ENCODE measurements at regions not wholly inside any gene's neighbourhood (a gene's known extent, or its start where the extent isn't known, plus 50 kb on each side); places are given as distances from the start of the nearest gene placed in this dataset.

DNA sequence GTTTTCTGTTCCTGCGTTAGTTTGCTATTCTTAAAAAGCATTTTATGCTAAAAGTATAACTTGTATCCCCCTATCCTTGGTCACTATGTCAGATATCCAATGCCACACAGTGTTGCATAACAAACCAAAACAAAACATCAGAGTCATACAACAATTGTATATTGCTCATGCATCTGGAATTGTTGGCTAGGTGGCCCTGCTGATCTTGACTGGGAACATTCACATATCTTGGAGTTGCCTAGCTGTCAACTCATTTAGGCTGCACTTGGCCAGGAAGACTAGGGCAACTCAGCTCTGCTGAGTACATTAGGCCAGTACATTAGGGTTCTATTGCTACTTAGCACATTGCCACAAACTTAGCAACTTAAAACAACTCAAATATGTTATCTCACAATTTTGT, 706.5 kb upstream of the UBE2E2 start:
- no peaks in the 10 kb centered on the region for H3K4me1 Mint-ChIP-seq

GRCh38 chr3:22506871-22507270, 696.3 kb upstream of the UBE2E2 start:
- H3K27ac Mint-ChIP-seq: no peak overlapping the region
- H3K4me3 Mint-ChIP-seq: no peak overlapping the region
- no peaks in the 10 kb centered on the region for H3K4me1 Mint-ChIP-seq
- DNase-seq: no peak
- H3K9me3 Mint-ChIP-seq: no peaks in the 10 kb centered on the region
- TF ChIP-seq, protein P1, sequence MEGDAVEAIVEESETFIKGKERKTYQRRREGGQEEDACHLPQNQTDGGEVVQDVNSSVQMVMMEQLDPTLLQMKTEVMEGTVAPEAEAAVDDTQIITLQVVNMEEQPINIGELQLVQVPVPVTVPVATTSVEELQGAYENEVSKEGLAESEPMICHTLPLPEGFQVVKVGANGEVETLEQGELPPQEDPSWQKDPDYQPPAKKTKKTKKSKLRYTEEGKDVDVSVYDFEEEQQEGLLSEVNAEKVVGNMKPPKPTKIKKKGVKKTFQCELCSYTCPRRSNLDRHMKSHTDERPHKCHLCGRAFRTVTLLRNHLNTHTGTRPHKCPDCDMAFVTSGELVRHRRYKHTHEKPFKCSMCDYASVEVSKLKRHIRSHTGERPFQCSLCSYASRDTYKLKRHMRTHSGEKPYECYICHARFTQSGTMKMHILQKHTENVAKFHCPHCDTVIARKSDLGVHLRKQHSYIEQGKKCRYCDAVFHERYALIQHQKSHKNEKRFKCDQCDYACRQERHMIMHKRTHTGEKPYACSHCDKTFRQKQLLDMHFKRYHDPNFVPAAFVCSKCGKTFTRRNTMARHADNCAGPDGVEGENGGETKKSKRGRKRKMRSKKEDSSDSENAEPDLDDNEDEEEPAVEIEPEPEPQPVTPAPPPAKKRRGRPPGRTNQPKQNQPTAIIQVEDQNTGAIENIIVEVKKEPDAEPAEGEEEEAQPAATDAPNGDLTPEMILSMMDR (IDR thresholded peaks at IDR 0.05): no peak
- peaks cover under 1% of the 10 kb centered on the region for H3K27me3 Mint-ChIP-seq (ENCODE audit: low read depth, poor library complexity)
- no peaks in the 10 kb centered on the region for H3K36me3 Mint-ChIP-seq (ENCODE audit: low read depth)

More for the DNA sequence above, 706.5 kb upstream of the UBE2E2 start:
- H3K36me3 Mint-ChIP-seq (ENCODE audit: low read depth): no peaks in the 10 kb centered on the region
- peaks cover under 1% of the 10 kb centered on the region for H3K27me3 Mint-ChIP-seq (ENCODE audit: low read depth, poor library complexity)
- H3K27ac Mint-ChIP-seq: no peak overlapping the region
- TF ChIP-seq, protein P1 (IDR thresholded peaks at IDR 0.05): no peak
- H3K4me3 Mint-ChIP-seq: no peak overlapping the region
- DNase-seq: no peak
- H3K9me3 Mint-ChIP-seq: no peaks in the 10 kb centered on the region

DNA sequence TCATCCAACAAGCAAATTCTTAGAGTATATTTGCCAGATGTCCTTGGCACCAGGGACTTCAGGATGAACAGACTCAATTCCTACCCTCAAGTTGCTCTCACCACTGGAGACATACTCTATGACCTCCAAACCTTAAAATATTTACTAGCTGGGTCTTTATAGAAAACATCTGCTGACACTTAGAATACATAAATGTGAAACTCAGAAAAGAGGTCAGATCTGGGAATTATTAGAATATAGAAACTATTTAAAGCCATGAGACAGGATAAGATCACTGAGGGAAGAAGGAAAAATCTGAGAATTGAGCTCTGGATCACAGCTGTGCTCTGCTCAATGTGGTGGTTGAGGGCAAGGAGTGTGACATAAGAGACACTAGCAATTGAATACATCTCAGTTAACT, 695.4 kb upstream of the UBE2E2 start:
- H3K27me3 Mint-ChIP-seq (ENCODE audit: low read depth, poor library complexity): no peaks in the 10 kb centered on the region
- no peaks in the 10 kb centered on the region for H3K4me1 Mint-ChIP-seq
- no peaks in the 10 kb centered on the region for H3K36me3 Mint-ChIP-seq (ENCODE audit: low read depth)
- TF ChIP-seq, protein P1 (IDR thresholded peaks at IDR 0.05): no peak
- DNase-seq: no peak
- no peak overlapping the region for H3K27ac Mint-ChIP-seq
- no peaks in the 10 kb centered on the region for H3K9me3 Mint-ChIP-seq
- H3K4me3 Mint-ChIP-seq: no peak overlapping the region

- DNase-seq: no peak
- no peak overlapping the region for H3K4me3 Mint-ChIP-seq
- peaks cover under 1% of the 10 kb centered on the region for H3K9me3 Mint-ChIP-seq
- no peaks in the 10 kb centered on the region for H3K36me3 Mint-ChIP-seq (ENCODE audit: low read depth)
- no peaks in the 10 kb centered on the region for H3K27me3 Mint-ChIP-seq (ENCODE audit: low read depth, poor library complexity)
- H3K27ac Mint-ChIP-seq: no peak overlapping the region
- H3K4me1 Mint-ChIP-seq: no peaks in the 10 kb centered on the region
- TF ChIP-seq, protein P1 (IDR thresholded peaks at IDR 0.05): no peak
Measured at GRCh38 chr3:22523925-22524324, 679.2 kb upstream of the UBE2E2 start.

DNA sequence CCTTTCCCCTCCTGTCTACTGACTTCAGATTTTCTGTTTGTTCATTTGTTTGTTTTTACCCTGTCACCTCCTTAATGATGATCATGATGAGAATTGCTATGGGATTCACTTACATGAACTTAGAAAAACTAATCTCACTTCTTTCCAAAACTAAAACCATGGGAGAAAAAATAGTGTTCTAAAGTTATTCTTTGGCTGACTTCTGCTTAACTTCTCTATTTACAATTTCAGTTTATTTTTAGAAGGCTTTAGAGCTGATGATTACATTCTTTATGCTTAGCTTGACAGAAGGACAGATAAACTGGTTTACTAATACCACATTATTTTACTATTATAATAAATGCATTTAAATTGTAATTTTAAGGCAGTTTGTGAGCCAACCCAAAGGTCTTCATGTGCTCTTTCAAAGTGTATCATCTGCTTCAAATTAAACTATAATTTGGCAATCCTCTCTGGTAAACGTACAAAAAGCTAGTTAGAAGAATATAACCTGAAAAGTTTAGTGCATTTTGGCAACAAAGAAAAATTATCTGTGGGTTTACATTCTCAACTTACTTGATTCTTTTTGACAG, 676.8 kb upstream of the UBE2E2 start:
- no peaks in the 10 kb centered on the region for H3K4me1 Mint-ChIP-seq
- no peaks in the 10 kb centered on the region for H3K36me3 Mint-ChIP-seq (ENCODE audit: low read depth)
- no peaks in the 10 kb centered on the region for H3K9me3 Mint-ChIP-seq
- H3K4me3 Mint-ChIP-seq: no peak overlapping the region
- no peaks in the 10 kb centered on the region for H3K27me3 Mint-ChIP-seq (ENCODE audit: low read depth, poor library complexity)
- no peak overlapping the region for H3K27ac Mint-ChIP-seq
- TF ChIP-seq, protein P1 (IDR thresholded peaks at IDR 0.05): no peak
- no peak for DNase-seq

DNA sequence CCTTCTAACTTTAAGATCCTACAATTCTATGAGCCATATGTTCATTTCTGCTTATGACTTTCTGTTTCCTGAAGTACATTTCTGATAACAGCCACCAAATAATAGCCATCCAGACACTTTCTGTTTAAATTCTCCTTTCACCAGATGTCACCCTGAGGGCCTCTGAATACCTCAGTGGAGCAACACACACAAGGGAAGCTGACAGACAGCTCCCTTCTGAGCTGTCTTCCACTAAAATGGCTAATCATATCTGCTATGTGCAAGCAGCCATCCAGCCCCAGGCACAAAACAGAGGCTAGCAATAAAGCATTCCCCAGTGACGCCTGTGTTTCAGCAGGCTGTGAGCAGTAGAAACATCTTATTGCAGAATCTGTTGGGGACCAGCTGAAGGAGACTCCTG, 666.6 kb upstream of the UBE2E2 start:
- Mint-ChIP-seq H3K27ac (no peak overlapping the region), H3K4me3 (no peak overlapping the region), H3K27me3 (ENCODE audit: low read depth, poor library complexity) (no peaks in the 10 kb centered on the region), H3K4me1 (no peaks in the 10 kb centered on the region), H3K36me3 (ENCODE audit: low read depth) (no peaks in the 10 kb centered on the region), H3K9me3 (no peaks in the 10 kb centered on the region)
- DNase-seq: no peak
- TF ChIP-seq, protein P1 (IDR thresholded peaks at IDR 0.05): no peak

All from nephron progenitor cell (in vitro differentiated cells).